Prostate gland (tissue), 2 donors: ENCODE measurements at regions not wholly inside any gene's neighbourhood (a gene's known extent, or its start where the extent isn't known, plus 50 kb on each side); places are given as distances from the start of the nearest gene placed in this dataset.

Experiments
- POLR2A ChIP-seq: fragments of 450-650 bp; IDR thresholded peaks from one replicate; pipeline ENCODE4 v1.6.1; 2016; ENCODE audit warnings: antibody characterized with exemption, mild to moderate bottlenecking
- POLR2AphosphoS5 ChIP-seq: sonication (generic); formaldehyde crosslinking; IDR thresholded peaks from one replicate; pipeline ENCODE4 v1.6.1; 2017; ENCODE audit warnings: antibody characterized with exemption
- TF ChIP-seq, protein P1 (sequence below), 4 experiments: fragments of 200-600 bp in 2 of 4; fragments of 450-650 bp in 2 of 4; sonication (generic) in 2 of 4; IDR thresholded peaks; 1 replicate in 3 of 4; 2 replicates in 1 of 4; pipeline ENCODE4 v1.5.1; 2016 to 2019; ENCODE audit warnings: antibody characterized with exemption in 4 of 4, mild to moderate bottlenecking in 2 of 4, moderate library complexity in 2 of 4

DNA sequence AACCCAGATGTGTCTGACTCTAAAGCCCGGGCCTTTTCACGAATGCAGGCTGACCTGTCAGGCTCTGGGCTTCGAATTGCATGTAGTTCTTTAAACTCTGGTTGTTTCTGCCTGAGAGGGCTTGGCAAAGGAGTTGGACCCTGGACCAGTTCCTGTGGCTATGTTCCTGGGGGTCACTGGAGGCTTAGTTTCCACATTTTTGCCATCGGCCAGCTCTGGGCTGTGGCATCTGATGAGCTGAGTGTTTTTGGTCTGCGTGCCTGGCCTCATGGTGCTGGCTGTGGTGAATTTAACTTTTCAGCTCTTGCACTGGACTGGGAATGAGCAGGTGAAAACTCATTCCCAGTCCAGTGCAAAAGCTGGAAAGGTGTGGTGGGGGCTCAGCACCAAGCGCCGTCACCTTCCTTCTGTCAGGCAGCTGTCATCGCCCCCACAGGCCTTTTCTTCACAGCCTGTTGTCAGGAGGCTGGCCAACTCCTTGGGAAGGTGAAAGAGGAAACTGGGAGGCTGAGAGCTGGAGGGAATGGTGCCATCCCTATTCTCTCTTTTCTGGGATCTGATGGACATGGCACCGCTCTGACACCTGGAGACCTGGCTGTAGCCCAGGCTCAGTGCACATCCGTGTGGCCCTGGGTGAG is 123.6 kb downstream of the ADAMTS15 start:
- no peak for TF ChIP-seq POLR2A
- TF ChIP-seq, protein P1, sequence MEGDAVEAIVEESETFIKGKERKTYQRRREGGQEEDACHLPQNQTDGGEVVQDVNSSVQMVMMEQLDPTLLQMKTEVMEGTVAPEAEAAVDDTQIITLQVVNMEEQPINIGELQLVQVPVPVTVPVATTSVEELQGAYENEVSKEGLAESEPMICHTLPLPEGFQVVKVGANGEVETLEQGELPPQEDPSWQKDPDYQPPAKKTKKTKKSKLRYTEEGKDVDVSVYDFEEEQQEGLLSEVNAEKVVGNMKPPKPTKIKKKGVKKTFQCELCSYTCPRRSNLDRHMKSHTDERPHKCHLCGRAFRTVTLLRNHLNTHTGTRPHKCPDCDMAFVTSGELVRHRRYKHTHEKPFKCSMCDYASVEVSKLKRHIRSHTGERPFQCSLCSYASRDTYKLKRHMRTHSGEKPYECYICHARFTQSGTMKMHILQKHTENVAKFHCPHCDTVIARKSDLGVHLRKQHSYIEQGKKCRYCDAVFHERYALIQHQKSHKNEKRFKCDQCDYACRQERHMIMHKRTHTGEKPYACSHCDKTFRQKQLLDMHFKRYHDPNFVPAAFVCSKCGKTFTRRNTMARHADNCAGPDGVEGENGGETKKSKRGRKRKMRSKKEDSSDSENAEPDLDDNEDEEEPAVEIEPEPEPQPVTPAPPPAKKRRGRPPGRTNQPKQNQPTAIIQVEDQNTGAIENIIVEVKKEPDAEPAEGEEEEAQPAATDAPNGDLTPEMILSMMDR (IDR thresholded peaks at IDR 0.05) = no peak
- TF ChIP-seq POLR2AphosphoS5 = no peak
